GM21526 (cell line): ENCODE measurements at regions not wholly inside any gene's neighbourhood (a gene's known extent, or its start where the extent isn't known, plus 50 kb on each side); places are given as distances from the start of the nearest gene placed in this dataset.

Source experiments
- ATAC-seq: cut with Tn5 transposase; IDR thresholded peaks from one replicate; pipeline ENCODE4 v1.9.1; 2021; ENCODE audit warnings: moderate library complexity; ENCODE audit not compliant: unreplicated experiment, low FRiP score

GRCh38 chr16:86052115-86052670, 153.2 kb downstream of the IRF8 start:
- ATAC-seq: no peak

- no peak for ATAC-seq
Observed at GRCh38 chr16:86052926-86053325, 154.0 kb downstream of the IRF8 start.

- no peak for ATAC-seq
Observed at GRCh38 chr16:86059253-86060171, 160.6 kb downstream of the IRF8 start.

GRCh38 chr16:86060381-86061317, 161.7 kb downstream of the IRF8 start:
- ATAC-seq: no peak

GRCh38 chr16:86061318-86061695, 162.3 kb downstream of the IRF8 start:
- no peak for ATAC-seq

- no peak for ATAC-seq
Observed at GRCh38 chr16:86061721-86062120, 162.8 kb downstream of the IRF8 start.

- no peak for ATAC-seq
Observed at GRCh38 chr16:86062271-86062965, 163.5 kb downstream of the IRF8 start.

- no peak for ATAC-seq
Observed at GRCh38 chr16:86063760-86064405, 164.9 kb downstream of the IRF8 start.

- no peak for ATAC-seq
Observed at GRCh38 chr16:86064431-86065250, 165.7 kb downstream of the IRF8 start.

GRCh38 chr16:86065711-86066110, 166.7 kb downstream of the IRF8 start:
- ATAC-seq: no peak

GRCh38 chr16:86066811-86067210, 167.8 kb downstream of the IRF8 start:
- ATAC-seq: no peak

- no peak for ATAC-seq
Observed at GRCh38 chr16:86067516-86067915, 168.6 kb downstream of the IRF8 start.

- ATAC-seq: no peak
Observed at GRCh38 chr16:86067936-86068335, 169.0 kb downstream of the IRF8 start.

GRCh38 chr16:86068722-86069121, 169.8 kb downstream of the IRF8 start:
- no peak for ATAC-seq

- ATAC-seq: no peak
Observed at GRCh38 chr16:86069736-86070298, 170.9 kb downstream of the IRF8 start.

GRCh38 chr16:86070484-86070883, 171.5 kb downstream of the IRF8 start:
- no peak for ATAC-seq

- no peak for ATAC-seq
Observed at GRCh38 chr16:86070971-86071370, 172.0 kb downstream of the IRF8 start.

GRCh38 chr16:86071611-86072240, 172.8 kb downstream of the IRF8 start:
- ATAC-seq: no peak
